ENCODE measurements at regions not wholly inside any gene's neighbourhood (a gene's known extent, or its start where the extent isn't known, plus 50 kb on each side); places are given as distances from the start of the nearest gene placed in this dataset.

GRCh38 chr18:75762758-75763157 is 335.3 kb upstream of the SMIM21 start:
- DNase-seq = no peak
- no peak for TF ChIP-seq CTCF (IDR thresholded peaks at IDR 0.05)
- intact Hi-C loops (cut with DNase I) = no loop called here
- ATAC-seq = no peak
- H3K27ac ChIP-seq = no peak overlapping the region
- H3K36me3 ChIP-seq = no peaks in the 10 kb centered on the region
- no peaks in the 10 kb centered on the region for H3K9me3 ChIP-seq
- no peaks in the 10 kb centered on the region for H3K4me1 ChIP-seq
- H3K27me3 ChIP-seq (ENCODE audit: low read depth) = no peaks in the 10 kb centered on the region
- H3K4me3 ChIP-seq = no peak overlapping the region

GRCh38 chr18:75760208-75760607 is 332.7 kb upstream of the SMIM21 start:
- Histone ChIP-seq H3K4me3 (no peak overlapping the region), H3K9me3 (no peaks in the 10 kb centered on the region), H3K27me3 (ENCODE audit: low read depth) (no peaks in the 10 kb centered on the region), H3K36me3 (no peaks in the 10 kb centered on the region), H3K4me1 (no peaks in the 10 kb centered on the region), H3K27ac (no peak overlapping the region)
- ATAC-seq = no peak
- TF ChIP-seq CTCF (IDR thresholded peaks at IDR 0.05) = no peak
- intact Hi-C loops (cut with DNase I) = no loop called here
- DNase-seq = no peak

- no peak for TF ChIP-seq CTCF (IDR thresholded peaks at IDR 0.05)
- Histone ChIP-seq H3K27ac (no peak overlapping the region), H3K36me3 (no peaks in the 10 kb centered on the region), H3K4me1 (no peaks in the 10 kb centered on the region), H3K9me3 (no peaks in the 10 kb centered on the region), H3K4me3 (no peak overlapping the region), H3K27me3 (ENCODE audit: low read depth) (no peaks in the 10 kb centered on the region)
- intact Hi-C loops (cut with DNase I) = no loop called here
- DNase-seq (no peak), ATAC-seq (peak in 1 of 2 donors; percentile 32)
Observed at GRCh38 chr18:75757951-75758350, 330.4 kb upstream of the SMIM21 start.

GRCh38 chr18:75754433-75754832 is 326.9 kb upstream of the SMIM21 start:
- intact Hi-C loops (cut with DNase I) = no loop called here
- no peaks in the 10 kb centered on the region for H3K36me3 ChIP-seq
- no peaks in the 10 kb centered on the region for H3K9me3 ChIP-seq
- DNase-seq (no peak), ATAC-seq (no peak)
- H3K4me3 ChIP-seq = no peak overlapping the region
- no peaks in the 10 kb centered on the region for H3K27me3 ChIP-seq (ENCODE audit: low read depth)
- H3K4me1 ChIP-seq = no peaks in the 10 kb centered on the region
- no peak overlapping the region for H3K27ac ChIP-seq
- TF ChIP-seq CTCF (IDR thresholded peaks at IDR 0.05) = no peak

- no peak overlapping the region for H3K27ac ChIP-seq
- TF ChIP-seq CTCF (IDR thresholded peaks at IDR 0.05) = no peak
- H3K4me1 ChIP-seq = no peaks in the 10 kb centered on the region
- ATAC-seq (peak in 1 of 2 donors; percentile 29), DNase-seq (no peak)
- no peak overlapping the region for H3K4me3 ChIP-seq
- intact Hi-C loops (cut with DNase I) = no loop called here
- no peaks in the 10 kb centered on the region for H3K9me3 ChIP-seq
- no peaks in the 10 kb centered on the region for H3K36me3 ChIP-seq
- H3K27me3 ChIP-seq (ENCODE audit: low read depth) = no peaks in the 10 kb centered on the region
Observed at GRCh38 chr18:75753753-75754152, 326.2 kb upstream of the SMIM21 start.

GRCh38 chr18:75752740-75753263 is 325.3 kb upstream of the SMIM21 start:
- H3K27me3 ChIP-seq (ENCODE audit: low read depth) = no peaks in the 10 kb centered on the region
- no peaks in the 10 kb centered on the region for H3K36me3 ChIP-seq
- no peaks in the 10 kb centered on the region for H3K9me3 ChIP-seq
- DNase-seq (no peak), ATAC-seq (no peak)
- intact Hi-C loops (cut with DNase I) = no loop called here
- no peak overlapping the region for H3K27ac ChIP-seq
- no peak for TF ChIP-seq CTCF (IDR thresholded peaks at IDR 0.05)
- H3K4me1 ChIP-seq = no peaks in the 10 kb centered on the region
- no peak overlapping the region for H3K4me3 ChIP-seq

Data from lower lobe of right lung (tissue), 2 donors.